K562 (cell line): ENCODE measurements at regions not wholly inside any gene's neighbourhood (a gene's known extent, or its start where the extent isn't known, plus 50 kb on each side); places are given as distances from the start of the nearest gene placed in this dataset.

Experiments used
- ATAC-seq: fragments of 200-7000 bp; cut with Tn5 transposase; 3 replicates; pipeline ENCODE4 v1.9.1; 2020; ENCODE audit warnings: moderate library complexity
- BruUV-seq: library from RNA; stranded (reverse); fragments of 400-500 nt; replicated peaks from 2 replicates; lab custom pipeline; 2021; lab: Mats Ljungman, UMichigan
- CTCF ChIA-PET: fragments of 300-600 bp; formaldehyde crosslinking; extraction: SDS; loops from one replicate; lab custom pipeline; 2021; ENCODE audit warnings: low intra/inter-chr PET ratio; lab: Yijun Ruan, JAX
- POLR2A ChIA-PET: fragments of 300-600, 350-650 bp; sonication (Branson Sonifier 250); formaldehyde crosslinking; extraction: SDS; loops from one replicate; lab custom pipeline; 2021; ENCODE audit warnings: antibody characterized with exemption, inconsistent platforms; lab: Yijun Ruan, JAX
- DNase-seq, 4 experiments: peaks; one replicate each; pipeline versions ENCODE4 v3.0.0 to v3.0.0-alpha.2; 2011 to 2018; ENCODE audit warnings: low spot score in 3 of 4, mixed read lengths in 3 of 4; ENCODE audit errors: extremely low read depth in 1 of 4
- FAIRE-seq: peaks from 2 replicates; lab custom pipeline; 2011; peaks lifted over from hg19 to GRCh38; lab: Jason Lieb, UNC
- H2AFZ ChIP-seq: 2 replicates; pipeline ENCODE4 v1.6.0; 2011; ENCODE audit warnings: low read depth, low read length, control low read depth, inconsistent platforms
- H3K27ac ChIP-seq: fragments of 200-600 bp; 3 replicates; pipeline ENCODE4 v1.8.0; 2011; ENCODE audit warnings: low read depth, mild to moderate bottlenecking, control low read depth, inconsistent platforms, low read length, moderate library complexity, mixed read lengths; ENCODE audit errors: extremely low read depth
- H3K27me3 ChIP-seq, 2 experiments: fragments of 300-600 bp in 1 of 2; 2 replicates in 1 of 2; 3 replicates in 1 of 2; pipeline versions ENCODE4 v1.6.0 to v1.8.0; 2011; ENCODE audit warnings: inconsistent platforms in 2 of 2, low read length in 2 of 2, mild to moderate bottlenecking in 1 of 2, mixed read lengths in 1 of 2, moderate library complexity in 1 of 2; ENCODE audit not compliant: control insufficient read depth in 2 of 2, insufficient read depth in 2 of 2
- H3K36me3 ChIP-seq: fragments of 300-600 bp; 3 replicates; pipeline ENCODE4 v1.8.0; 2011; ENCODE audit warnings: mild to moderate bottlenecking, low read length, inconsistent platforms; ENCODE audit not compliant: control insufficient read depth, insufficient read depth
- H3K4me1 ChIP-seq, 2 experiments: fragments of 200-600 bp in 1 of 2; replicated peaks in 1 of 2; 2 replicates in 1 of 2; 3 replicates in 1 of 2; pipeline versions ENCODE4 v1.5.1 to v1.8.0; 2011; ENCODE audit warnings: inconsistent platforms in 2 of 2, low read length in 2 of 2, mild to moderate bottlenecking in 1 of 2, mixed read lengths in 1 of 2, moderate library complexity in 1 of 2; ENCODE audit not compliant: control insufficient read depth in 2 of 2, insufficient read depth in 2 of 2
- H3K4me2 ChIP-seq: 2 replicates; pipeline ENCODE4 v1.6.1; 2011; ENCODE audit warnings: low read length, control low read depth, inconsistent platforms, mixed read lengths; ENCODE audit not compliant: insufficient read depth
- H3K4me3 ChIP-seq: fragments of 200-600 bp; sonication (generic), shearing (Covaris generic); 2 replicates; pipeline ENCODE4 v1.5.1; 2016; ENCODE audit warnings: control low read depth, inconsistent platforms
- H3K79me2 ChIP-seq: fragments of 200-600 bp; 3 replicates; pipeline ENCODE4 v1.8.0; 2011; ENCODE audit warnings: low read length, inconsistent platforms; ENCODE audit not compliant: control insufficient read depth, insufficient read depth
- H3K9ac ChIP-seq, 2 experiments: 2 replicates each; pipeline versions ENCODE4 v1.6.0 to v1.6.1; 2011; ENCODE audit warnings: low read depth in 2 of 2, low read length in 2 of 2, control low read depth in 1 of 2, inconsistent platforms in 1 of 2, mild to moderate bottlenecking in 1 of 2, mixed read lengths in 1 of 2; ENCODE audit not compliant: insufficient read depth in 1 of 2
- H3K9me1 ChIP-seq: one replicate; pipeline ENCODE4 v1.6.0; 2011; ENCODE audit warnings: inconsistent platforms, mild to moderate bottlenecking, low read length, moderate library complexity; ENCODE audit not compliant: control insufficient read depth, insufficient read depth
- H3K9me3 ChIP-seq: replicated peaks from 2 replicates; pipeline ENCODE4 v1.5.1; 2011; ENCODE audit warnings: low read depth, low read length, inconsistent platforms; ENCODE audit not compliant: control insufficient read depth, insufficient read depth
- H4K20me1 ChIP-seq: replicated peaks from 2 replicates; pipeline ENCODE4 v1.6.1; 2011; ENCODE audit warnings: low read length, inconsistent platforms, mixed read lengths; ENCODE audit not compliant: control insufficient read depth, insufficient read depth
- ATF4 ChIP-seq: fragments of 450-650 bp; formaldehyde crosslinking; IDR thresholded peaks from 2 replicates; pipeline ENCODE4 v1.4.0; 2022; ENCODE audit warnings: mild to moderate bottlenecking, moderate library complexity
- CREB3L1 ChIP-seq: fragments of 450-650 bp; IDR thresholded peaks from 2 replicates; pipeline ENCODE4 v1.6.1; 2014; ENCODE audit warnings: low read depth, mild to moderate bottlenecking, moderate library complexity, borderline replicate concordance
- CTCFL ChIP-seq: IDR thresholded peaks from 2 replicates; pipeline ENCODE4 v1.6.1; 2011; ENCODE audit warnings: borderline replicate concordance, low read depth, mild to moderate bottlenecking, moderate library complexity, low read length; ENCODE audit not compliant: insufficient read depth, poor library complexity, severe bottlenecking
- ESRRA ChIP-seq: fragments of 450-650 bp; IDR thresholded peaks from 2 replicates; pipeline ENCODE4 v1.6.1; 2014; ENCODE audit warnings: low read depth, mild to moderate bottlenecking, moderate library complexity, borderline replicate concordance
- HES1 ChIP-seq: fragments of 450-650 bp; IDR thresholded peaks from 2 replicates; pipeline ENCODE4 v1.6.1; 2016; ENCODE audit warnings: low read depth, mild to moderate bottlenecking, moderate library complexity
- JUND ChIP-seq, 2 experiments: IDR thresholded peaks; 2 replicates in 1 of 2; 3 replicates in 1 of 2; pipeline ENCODE4 v1.6.1; 2011; ENCODE audit warnings: borderline replicate concordance in 2 of 2, low read depth in 2 of 2, low read length in 2 of 2, improper control_type of control experiment in 1 of 2, missing biosample characterization in 1 of 2, missing genetic modification characterization in 1 of 2, missing genetic modification reagents in 1 of 2
- MED1 ChIP-seq: sonication (generic); formaldehyde crosslinking; IDR thresholded peaks from 2 replicates; pipeline ENCODE4 v1.8.1; 2023; ENCODE audit warnings: missing genetic modification reagents, borderline replicate concordance
- MIER1 ChIP-seq: fragments of 450-650 bp; IDR thresholded peaks from 2 replicates; pipeline ENCODE4 v1.6.1; 2016; ENCODE audit warnings: antibody characterized with exemption, mild to moderate bottlenecking, low read depth
- RBM25 ChIP-seq: fragments of 200-400 bp; formaldehyde crosslinking; IDR thresholded peaks from 2 replicates; pipeline ENCODE4 v1.6.1; 2018; ENCODE audit warnings: low read length, low read depth, moderate library complexity; ENCODE audit not compliant: severe bottlenecking
- SOX6 ChIP-seq: fragments of 450-650 bp; IDR thresholded peaks from 2 replicates; pipeline ENCODE4 v1.6.1; 2014; ENCODE audit warnings: mild to moderate bottlenecking
- STAT5A ChIP-seq: IDR thresholded peaks from 2 replicates; pipeline ENCODE4 v1.6.1; 2012; ENCODE audit warnings: low read length, inconsistent platforms, borderline replicate concordance
- THRAP3 ChIP-seq: fragments of 450-650 bp; IDR thresholded peaks from 2 replicates; pipeline ENCODE4 v1.6.1; 2016; ENCODE audit warnings: mild to moderate bottlenecking, inconsistent platforms, borderline replicate concordance
- ZNF274 ChIP-seq: IDR thresholded peaks from 2 replicates; pipeline ENCODE4 v1.6.1; 2011; ENCODE audit warnings: low read depth, mild to moderate bottlenecking, low read length, moderate library complexity, borderline replicate concordance
- ZNF449 ChIP-seq: fragments of 250-450 bp; sonication (Bioruptor Pico); IDR thresholded peaks from 2 replicates; pipeline ENCODE4 v1.8.0; 2022; ENCODE audit warnings: moderate library complexity, mild to moderate bottlenecking, inconsistent platforms
- WGBS: fragments of 100-300 bp; shearing (Covaris generic); methylation state at CpG from one replicate; pipeline ENCODE4 v1.1.6; 2016; ENCODE audit warnings: low coverage, mixed read lengths; ENCODE audit not compliant: insufficient coverage; ENCODE audit errors: missing lambda C conversion rate; 5-methylcytosine and 5-hydroxymethylcytosine counted together
- in situ Hi-C: fragments of 300-500 bp; cut with MboI; formaldehyde crosslinking; loops from 4 replicates; pipeline ENCODE4 v1.15.0; 2018; ENCODE audit warnings: inconsistent platforms, mixed read lengths
- intact Hi-C: fragments of 100-400 bp; cut with micrococcal nuclease; formaldehyde crosslinking; loops from 2 replicates; pipeline ENCODE4 v1.14.2; 2022

- TF ChIP-seq CREB3L1: no peak
These were observed 91.1 kb upstream of the SP4 start (continued) for GRCh38 chr7:21336743-21337142.

- H3K9me3 ChIP-seq: no peaks in the 10 kb centered on the region
- ATAC-seq: no peak
- H2AFZ ChIP-seq: no peak overlapping the region
- H3K4me3 ChIP-seq: no peak overlapping the region
- BruUV-seq: no TSS peak
- no peaks in the 10 kb centered on the region; a peak in 1 of 5 replicates for H3K27me3 ChIP-seq
- 0% methylated on average over 4 of the region's 4 CpGs for WGBS
- no peaks in the 10 kb centered on the region for H3K9me1 ChIP-seq
- H3K36me3 ChIP-seq: no peaks in the 10 kb centered on the region
- H3K79me2 ChIP-seq: no peaks in the 10 kb centered on the region
- ChIA-PET CTCF (no interaction called here), POLR2A (interaction anchor here (1.0 kb wide), 1 partner anchor 17 kb away, joined by 5 read pairs; no protein-coding TSS in a partner anchor)
- no peak overlapping the region for H3K27ac ChIP-seq
- no peaks in the 10 kb centered on the region for H4K20me1 ChIP-seq
- no peak for DNase-seq
- no peak overlapping the region for H3K9ac ChIP-seq
- intact Hi-C loops: no loop called here
- no peaks in the 10 kb centered on the region for H3K4me1 ChIP-seq
- no peak overlapping the region for H3K4me2 ChIP-seq
- FAIRE-seq: no peak
- in situ Hi-C loops: no loop called here
- TF ChIP-seq JUND (IDR thresholded peaks at IDR 0.05; ENCODE audit: borderline replicate concordance, low read depth, low read length) (no peak), JUND (tag; IDR thresholded peaks at IDR 0.05; ENCODE audit: borderline replicate concordance, low read depth, low read length) (no peak), STAT5A (no peak), ATF4 (CRISPR knock-in tag) (no peak), ZNF449 (CRISPR knock-in tag) (no peak), SOX6 (peak; percentile 18; the same call in 1 of the 2 replicates), THRAP3 (no peak), MED1 (CRISPR knock-in tag) (no peak), ESRRA (peak; percentile 58; the same call in 1 of the 2 replicates), ZNF274 (no peak), CTCFL (no peak), HES1 (peak; percentile 74; the same call in 1 of the 2 replicates), RBM25 (peak; percentile 4), MIER1 (no peak)
These were observed 89.1 kb upstream of the SP4 start for GRCh38 chr7:21338728-21339164.
